ENCODE measurements at regions not wholly inside any gene's neighbourhood (a gene's known extent, or its start where the extent isn't known, plus 50 kb on each side); places are given as distances from the start of the nearest gene placed in this dataset.

GRCh38 chr2:129430911-129431310 lies 548.6 kb upstream of the RAB6C start:
- TF ChIP-seq CTCF (conservative IDR thresholded peaks at IDR 0.05): no peak
- no peak overlapping the region for H3K27ac ChIP-seq

- no peak for TF ChIP-seq CTCF (conservative IDR thresholded peaks at IDR 0.05)
- no peak overlapping the region for H3K27ac ChIP-seq
Measured at GRCh38 chr2:129431881-129432280, 547.6 kb upstream of the RAB6C start.

GRCh38 chr2:129436809-129437208 lies 542.7 kb upstream of the RAB6C start:
- H3K27ac ChIP-seq: no peak overlapping the region
- TF ChIP-seq CTCF (conservative IDR thresholded peaks at IDR 0.05): no peak

- no peak overlapping the region for H3K27ac ChIP-seq
- no peak for TF ChIP-seq CTCF (conservative IDR thresholded peaks at IDR 0.05)
Measured at GRCh38 chr2:129437725-129438124, 541.7 kb upstream of the RAB6C start.

GRCh38 chr2:129438501-129439057 lies 540.9 kb upstream of the RAB6C start:
- TF ChIP-seq CTCF (conservative IDR thresholded peaks at IDR 0.05): no peak

GRCh38 chr2:129439406-129440302 lies 539.8 kb upstream of the RAB6C start:
- no peak overlapping the region for H3K27ac ChIP-seq
- TF ChIP-seq CTCF (conservative IDR thresholded peaks at IDR 0.05): no peak

More at GRCh38 chr2:129438501-129439057, 540.9 kb upstream of the RAB6C start:
- H3K27ac ChIP-seq: no peak overlapping the region

GRCh38 chr2:129441610-129442009 lies 537.9 kb upstream of the RAB6C start:
- no peak overlapping the region for H3K27ac ChIP-seq
- no peak for TF ChIP-seq CTCF (conservative IDR thresholded peaks at IDR 0.05)

All from VCaP (cell line).